ENCODE measurements at regions not wholly inside any gene's neighbourhood (a gene's known extent, or its start where the extent isn't known, plus 50 kb on each side); places are given as distances from the start of the nearest gene placed in this dataset.

- peaks cover 3% of the 10 kb centered on the region for H3K9me3 Mint-ChIP-seq
- intact Hi-C loops (cut with micrococcal nuclease) = no loop called here
- DNase-seq = no peak
Measured at GRCh38 chr15:93432474-93432873, 343.5 kb upstream of the RGMA start.

GRCh38 chr15:93428807-93429351 lies 339.9 kb upstream of the RGMA start:
- DNase-seq = no peak
- intact Hi-C loops (cut with micrococcal nuclease) = no loop called here
- H3K36me3 Mint-ChIP-seq (ENCODE audit: low read depth) = no peaks in the 10 kb centered on the region
- H3K4me1 Mint-ChIP-seq = no peaks in the 10 kb centered on the region
- H3K4me3 Mint-ChIP-seq = no peak overlapping the region
- no peaks in the 10 kb centered on the region for H3K27me3 Mint-ChIP-seq
- no peak overlapping the region for H3K27ac Mint-ChIP-seq
- H3K9me3 Mint-ChIP-seq = no peaks in the 10 kb centered on the region

More at GRCh38 chr15:93432474-93432873, 343.5 kb upstream of the RGMA start:
- Mint-ChIP-seq H3K27ac (no peak overlapping the region), H3K4me3 (no peak overlapping the region), H3K36me3 (ENCODE audit: low read depth) (no peaks in the 10 kb centered on the region), H3K27me3 (no peaks in the 10 kb centered on the region), H3K4me1 (no peaks in the 10 kb centered on the region)

DNA sequence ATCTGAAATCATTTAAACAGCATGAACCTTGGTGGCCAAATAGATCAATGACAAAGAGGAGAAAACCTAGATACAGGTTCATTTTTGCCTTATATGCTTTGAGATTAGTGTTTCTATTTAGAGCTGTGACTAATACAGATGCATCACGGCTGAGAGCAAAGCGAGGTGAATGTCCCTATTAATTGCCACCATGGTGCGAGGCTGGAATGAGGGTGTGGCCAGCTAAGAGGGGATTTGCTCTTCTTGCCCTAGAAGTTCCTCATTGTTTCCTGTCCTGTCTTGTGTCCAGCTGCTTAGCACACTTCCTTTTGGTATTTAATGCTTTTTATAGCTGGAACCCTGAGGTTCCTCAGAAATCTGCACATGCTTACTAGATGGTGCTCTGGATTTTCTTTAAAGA lies 339.1 kb upstream of the RGMA start:
- no peak for DNase-seq
- no peaks in the 10 kb centered on the region for H3K36me3 Mint-ChIP-seq (ENCODE audit: low read depth)
- no peaks in the 10 kb centered on the region for H3K27me3 Mint-ChIP-seq
- H3K4me3 Mint-ChIP-seq = no peak overlapping the region
- H3K27ac Mint-ChIP-seq = no peak overlapping the region
- no peaks in the 10 kb centered on the region for H3K4me1 Mint-ChIP-seq
- intact Hi-C loops (cut with micrococcal nuclease) = no loop called here
- H3K9me3 Mint-ChIP-seq = no peaks in the 10 kb centered on the region

DNA sequence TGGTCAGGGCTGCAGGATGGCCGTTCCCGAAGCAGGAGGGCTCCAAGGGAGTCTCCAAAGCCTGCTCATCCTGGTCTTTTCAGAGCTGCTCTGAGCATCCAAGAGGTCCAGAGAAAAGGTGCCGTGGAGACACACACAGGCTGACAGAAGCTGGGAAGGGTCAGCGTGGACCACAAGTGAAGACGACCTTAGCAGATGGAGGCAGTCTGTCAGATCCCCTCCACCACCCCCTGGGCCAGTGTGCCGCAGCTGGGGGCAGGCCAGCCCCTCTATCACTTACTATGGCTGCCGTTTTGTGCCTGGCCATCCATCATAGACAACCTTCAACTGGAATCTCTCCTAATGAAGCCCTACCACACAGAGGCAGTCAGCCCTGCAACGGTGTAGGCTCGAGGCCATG lies 335.1 kb upstream of the RGMA start:
- Mint-ChIP-seq H3K27ac (no peak overlapping the region), H3K36me3 (ENCODE audit: low read depth) (no peaks in the 10 kb centered on the region), H3K9me3 (no peaks in the 10 kb centered on the region), H3K4me1 (no peaks in the 10 kb centered on the region), H3K4me3 (no peak overlapping the region), H3K27me3 (no peaks in the 10 kb centered on the region)
- DNase-seq = no peak
- intact Hi-C loops (cut with micrococcal nuclease) = no loop called here

- no peak for DNase-seq
- no peak overlapping the region for H3K27ac Mint-ChIP-seq
- H3K27me3 Mint-ChIP-seq = no peaks in the 10 kb centered on the region
- no peaks in the 10 kb centered on the region for H3K4me1 Mint-ChIP-seq
- intact Hi-C loops (cut with micrococcal nuclease) = no loop called here
- no peak overlapping the region for H3K4me3 Mint-ChIP-seq
- H3K9me3 Mint-ChIP-seq = no peaks in the 10 kb centered on the region
- no peaks in the 10 kb centered on the region for H3K36me3 Mint-ChIP-seq (ENCODE audit: low read depth)
Measured at GRCh38 chr15:93422476-93422875, 333.5 kb upstream of the RGMA start.

DNA sequence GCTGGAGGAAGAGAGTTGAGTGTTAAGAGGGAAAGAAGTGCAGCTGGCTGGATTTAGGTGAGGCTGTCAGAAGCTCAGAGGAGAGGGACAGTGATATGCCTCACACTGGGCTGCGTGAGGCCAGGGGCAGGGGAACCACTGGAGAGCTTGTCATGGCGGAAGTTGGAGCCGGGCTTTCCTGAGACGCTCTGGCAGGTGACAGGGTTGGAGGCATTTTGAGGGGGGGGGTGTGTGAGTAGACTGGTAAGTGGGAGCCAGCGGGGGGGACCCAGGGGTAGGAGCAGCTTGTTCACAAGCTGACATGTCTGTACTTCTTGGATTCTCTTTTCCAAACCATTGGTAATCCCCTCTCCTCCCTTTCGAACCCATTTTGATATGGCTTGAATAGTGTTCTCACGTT lies 331.5 kb upstream of the RGMA start:
- intact Hi-C loops (cut with micrococcal nuclease) = no loop called here
- Mint-ChIP-seq H3K27ac (no peak overlapping the region), H3K4me3 (no peak overlapping the region)

DNA sequence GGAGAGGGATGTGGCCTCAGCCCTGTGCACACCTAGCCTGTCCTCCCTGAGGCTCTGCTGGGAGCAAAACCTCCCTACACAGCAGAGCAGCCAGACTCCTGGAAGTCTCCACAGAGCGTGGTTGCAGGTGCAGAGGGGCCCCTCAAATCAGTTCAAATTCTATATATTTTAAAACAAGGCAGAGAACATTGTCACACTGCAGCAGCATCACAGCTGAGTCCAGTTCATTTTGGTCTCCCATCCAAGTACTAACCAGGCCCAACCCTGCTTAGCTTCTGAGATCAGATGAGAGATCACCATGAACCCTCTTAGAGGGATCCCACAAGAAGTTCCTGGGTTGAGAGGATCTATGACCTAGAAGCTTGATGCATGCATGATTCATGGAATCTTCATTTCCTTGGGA lies 331.0 kb upstream of the RGMA start:
- Mint-ChIP-seq H3K27ac (no peak overlapping the region), H3K27me3 (no peaks in the 10 kb centered on the region), H3K36me3 (ENCODE audit: low read depth) (no peaks in the 10 kb centered on the region), H3K9me3 (no peaks in the 10 kb centered on the region), H3K4me1 (no peaks in the 10 kb centered on the region), H3K4me3 (no peak overlapping the region)
- DNase-seq = no peak
- intact Hi-C loops (cut with micrococcal nuclease) = no loop called here

More for the DNA sequence above, 331.5 kb upstream of the RGMA start:
- no peaks in the 10 kb centered on the region for H3K4me1 Mint-ChIP-seq
- H3K36me3 Mint-ChIP-seq (ENCODE audit: low read depth) = no peaks in the 10 kb centered on the region
- H3K9me3 Mint-ChIP-seq = no peaks in the 10 kb centered on the region
- DNase-seq = no peak
- no peaks in the 10 kb centered on the region for H3K27me3 Mint-ChIP-seq

- H3K4me3 Mint-ChIP-seq = no peak overlapping the region
Measured at GRCh38 chr15:93418566-93418965, 329.6 kb upstream of the RGMA start.

GRCh38 chr15:93417631-93418030 lies 328.6 kb upstream of the RGMA start:
- Mint-ChIP-seq H3K27ac (no peak overlapping the region), H3K27me3 (no peaks in the 10 kb centered on the region), H3K36me3 (ENCODE audit: low read depth) (no peaks in the 10 kb centered on the region), H3K4me1 (no peaks in the 10 kb centered on the region), H3K4me3 (no peak overlapping the region), H3K9me3 (no peaks in the 10 kb centered on the region)
- intact Hi-C loops (cut with micrococcal nuclease) = no loop called here
- no peak for DNase-seq

More at GRCh38 chr15:93418566-93418965, 329.6 kb upstream of the RGMA start:
- no peaks in the 10 kb centered on the region for H3K9me3 Mint-ChIP-seq
- H3K27ac Mint-ChIP-seq = no peak overlapping the region
- H3K4me1 Mint-ChIP-seq = no peaks in the 10 kb centered on the region
- H3K27me3 Mint-ChIP-seq = no peaks in the 10 kb centered on the region
- H3K36me3 Mint-ChIP-seq (ENCODE audit: low read depth) = no peaks in the 10 kb centered on the region
- DNase-seq = no peak
- intact Hi-C loops (cut with micrococcal nuclease) = no loop called here

DNA sequence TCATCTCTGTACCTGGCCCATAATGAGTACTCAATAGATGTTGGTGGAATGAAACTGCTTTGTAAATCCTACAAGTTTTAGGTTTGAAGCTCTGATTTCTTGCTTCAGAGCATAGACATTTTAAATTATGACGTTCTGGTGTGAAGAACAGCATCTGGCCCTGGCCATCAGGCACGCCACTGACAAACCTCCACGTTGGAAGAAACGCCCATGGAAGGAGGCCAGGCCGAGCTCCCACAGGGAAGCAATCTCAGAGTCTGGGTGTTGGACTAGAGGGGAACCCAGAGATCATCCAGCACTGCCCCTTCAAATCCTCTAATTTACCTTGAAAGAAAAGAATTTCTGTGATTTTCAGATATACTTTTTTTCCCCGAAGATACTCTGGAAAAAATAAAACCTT lies 328.1 kb upstream of the RGMA start:
- Mint-ChIP-seq H3K4me1 (no peaks in the 10 kb centered on the region), H3K27me3 (no peaks in the 10 kb centered on the region), H3K9me3 (no peaks in the 10 kb centered on the region), H3K36me3 (ENCODE audit: low read depth) (no peaks in the 10 kb centered on the region), H3K27ac (no peak overlapping the region), H3K4me3 (no peak overlapping the region)
- intact Hi-C loops (cut with micrococcal nuclease) = no loop called here
- no peak for DNase-seq

DNA sequence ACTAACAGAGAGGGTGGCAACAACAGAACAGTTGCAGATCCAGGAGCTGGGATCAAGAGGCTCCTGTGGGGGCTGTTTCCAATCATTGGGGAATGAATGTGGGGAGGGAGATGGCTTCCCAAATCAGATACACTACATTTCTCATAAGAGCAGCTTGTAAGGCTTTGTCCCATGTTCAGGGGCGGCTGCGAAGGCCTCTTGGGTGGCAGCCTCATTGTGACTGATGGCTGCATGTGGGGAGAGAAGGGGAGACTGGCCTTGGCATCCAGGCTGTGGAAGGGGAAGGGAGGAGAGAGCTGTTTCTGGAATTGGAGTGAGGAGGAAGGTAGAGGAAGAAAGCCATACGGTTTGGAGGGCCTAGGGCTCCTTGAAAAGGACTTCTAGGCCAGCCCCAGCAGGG lies 326.6 kb upstream of the RGMA start:
- H3K4me3 Mint-ChIP-seq = no peak overlapping the region
- no peaks in the 10 kb centered on the region for H3K9me3 Mint-ChIP-seq
- H3K4me1 Mint-ChIP-seq = no peaks in the 10 kb centered on the region
- no peaks in the 10 kb centered on the region for H3K36me3 Mint-ChIP-seq (ENCODE audit: low read depth)
- no peak overlapping the region for H3K27ac Mint-ChIP-seq
- intact Hi-C loops (cut with micrococcal nuclease) = no loop called here
- no peak for DNase-seq
- no peaks in the 10 kb centered on the region for H3K27me3 Mint-ChIP-seq

- no peaks in the 10 kb centered on the region for H3K4me1 Mint-ChIP-seq
- no peak overlapping the region for H3K27ac Mint-ChIP-seq
- H3K4me3 Mint-ChIP-seq = no peak overlapping the region
- H3K9me3 Mint-ChIP-seq = no peaks in the 10 kb centered on the region
- H3K27me3 Mint-ChIP-seq = no peaks in the 10 kb centered on the region
- DNase-seq = no peak
- no peaks in the 10 kb centered on the region for H3K36me3 Mint-ChIP-seq (ENCODE audit: low read depth)
- intact Hi-C loops (cut with micrococcal nuclease) = no loop called here
Measured at GRCh38 chr15:93414576-93415231, 325.7 kb upstream of the RGMA start.

- Mint-ChIP-seq H3K4me1 (no peaks in the 10 kb centered on the region), H3K4me3 (no peak overlapping the region), H3K9me3 (no peaks in the 10 kb centered on the region), H3K27ac (no peak overlapping the region), H3K36me3 (ENCODE audit: low read depth) (no peaks in the 10 kb centered on the region), H3K27me3 (no peaks in the 10 kb centered on the region)
- no peak for DNase-seq
- intact Hi-C loops (cut with micrococcal nuclease) = no loop called here
Measured at GRCh38 chr15:93413745-93414144, 324.7 kb upstream of the RGMA start.

DNA sequence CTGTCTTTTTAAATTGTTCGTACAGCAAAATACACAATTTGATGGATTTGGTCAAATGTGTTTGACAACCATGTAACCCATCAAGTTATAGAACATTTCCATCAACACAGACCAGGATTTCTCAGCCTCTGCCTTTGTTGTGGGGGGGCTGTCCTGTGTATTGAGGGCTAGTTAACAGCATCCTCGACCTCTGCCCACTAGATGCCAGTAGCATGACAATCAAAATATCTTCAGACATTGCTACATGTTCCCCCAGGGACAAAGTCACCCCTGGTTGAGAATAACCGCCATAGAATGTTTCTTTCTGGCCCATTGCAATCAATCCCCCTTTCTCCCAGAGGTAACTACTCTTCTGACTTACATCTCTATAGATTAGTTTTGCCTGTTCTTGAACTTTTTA lies 310.1 kb upstream of the RGMA start:
- Mint-ChIP-seq H3K36me3 (ENCODE audit: low read depth) (no peaks in the 10 kb centered on the region), H3K27ac (no peak overlapping the region), H3K9me3 (no peaks in the 10 kb centered on the region), H3K4me1 (no peaks in the 10 kb centered on the region), H3K27me3 (no peaks in the 10 kb centered on the region), H3K4me3 (no peak overlapping the region)
- intact Hi-C loops (cut with micrococcal nuclease) = no loop called here
- no peak for DNase-seq

- Mint-ChIP-seq H3K4me1 (no peaks in the 10 kb centered on the region), H3K4me3 (no peak overlapping the region), H3K27me3 (no peaks in the 10 kb centered on the region), H3K36me3 (ENCODE audit: low read depth) (no peaks in the 10 kb centered on the region), H3K27ac (no peak overlapping the region), H3K9me3 (peaks cover 4% of the 10 kb centered on the region)
- intact Hi-C loops (cut with micrococcal nuclease) = no loop called here
- DNase-seq = no peak
Measured at GRCh38 chr15:93389211-93389610, 300.2 kb upstream of the RGMA start.

All from activated CD4-positive, alpha-beta T cell treated with anti-CD3 and anti-CD28 coated beads, Interleukin-2, amount 10 ng/mL, durations not matched to agents 24 days and 14 days (primary cell).